Caco-2 (cell line): ENCODE measurements at regions not wholly inside any gene's neighbourhood (a gene's known extent, or its start where the extent isn't known, plus 50 kb on each side); places are given as distances from the start of the nearest gene placed in this dataset.
A peak's percentile ranks its signal among the peaks of the same experiment; 100 is the strongest.

ENCODE experiments used
- BruUV-seq: library from RNA; stranded (reverse); fragments of 400-500 nt; replicated peaks from 2 replicates; lab custom pipeline; 2021; lab: Mats Ljungman, UMichigan
- CTCF ChIA-PET: fragments of 300-600 bp; sonication (Branson Sonifier 250); formaldehyde crosslinking; loops from one replicate; lab custom pipeline; 2022; ENCODE audit warnings: antibody characterized with exemption; lab: Charles Lee
- POLR2A ChIA-PET: fragments of 300-600 bp; sonication (Branson Sonifier 250); formaldehyde crosslinking; loops from one replicate; lab custom pipeline; 2022; ENCODE audit warnings: antibody characterized with exemption; lab: Charles Lee
- DNase-seq, 2 experiments: peaks; one replicate each; pipeline versions ENCODE4 v3.0.0 to v3.0.0-alpha.2; 2020 to 2022
- H3K27me3 ChIP-seq: replicated peaks from 2 replicates; pipeline ENCODE4 v1.6.0; 2011; ENCODE audit warnings: low read length; ENCODE audit not compliant: control insufficient read depth, insufficient read depth
- H3K36me3 ChIP-seq: 2 replicates; pipeline ENCODE4 v1.5.1; 2011; ENCODE audit warnings: low read length; ENCODE audit not compliant: control insufficient read depth, insufficient read depth
- H3K4me1 ChIP-seq: fragments of 250-450 bp; sonication (Bioruptor Pico); 2 replicates; pipeline ENCODE4 v1.5.1; 2020; ENCODE audit warnings: mild to moderate bottlenecking
- H3K4me3 ChIP-seq: 2 replicates; pipeline ENCODE4 v1.5.1; 2011; ENCODE audit warnings: low read depth, mild to moderate bottlenecking, control low read depth, low read length
- H3K9me3 ChIP-seq: fragments of 250-450 bp; sonication (Bioruptor Pico); 2 replicates; pipeline ENCODE4 v1.5.1; 2020; ENCODE audit warnings: mild to moderate bottlenecking, moderate library complexity
- H3K27ac Mint-ChIP-seq: one replicate; pipeline ENCODE4 v1.8.0; 2022; ENCODE audit warnings: mixed read lengths; ENCODE audit not compliant: unreplicated experiment
- H3K27me3 Mint-ChIP-seq: one replicate; pipeline ENCODE4 v1.8.0; 2022; ENCODE audit warnings: mixed read lengths; ENCODE audit not compliant: insufficient read depth, unreplicated experiment
- H3K36me3 Mint-ChIP-seq: one replicate; pipeline ENCODE4 v1.8.0; 2022; ENCODE audit warnings: mild to moderate bottlenecking, mixed read lengths; ENCODE audit not compliant: insufficient read depth, unreplicated experiment
- H3K4me1 Mint-ChIP-seq: one replicate; pipeline ENCODE4 v1.8.0; 2022; ENCODE audit warnings: low read depth, mixed read lengths; ENCODE audit not compliant: unreplicated experiment
- H3K4me3 Mint-ChIP-seq: one replicate; pipeline ENCODE4 v1.8.0; 2022; ENCODE audit warnings: mild to moderate bottlenecking, moderate library complexity, mixed read lengths; ENCODE audit not compliant: unreplicated experiment
- H3K9me3 Mint-ChIP-seq: one replicate; pipeline ENCODE4 v1.8.0; 2022; ENCODE audit warnings: mixed read lengths; ENCODE audit not compliant: unreplicated experiment
- CTCF ChIP-seq, 2 experiments: fragments of 200-600 bp in 1 of 2; IDR thresholded peaks; 1 replicate in 1 of 2; 2 replicates in 1 of 2; pipeline versions ENCODE4 v1.5.1 to v1.8.0; 2011 to 2022; ENCODE audit warnings: antibody characterized with exemption in 1 of 2, control low read depth in 1 of 2, inconsistent platforms in 1 of 2, low read depth in 1 of 2, low read length in 1 of 2, mild to moderate bottlenecking in 1 of 2, moderate library complexity in 1 of 2; ENCODE audit not compliant: insufficient read depth in 1 of 2, severe bottlenecking in 1 of 2, unreplicated experiment in 1 of 2
- intact Hi-C: fragments of 100-400 bp; cut with micrococcal nuclease; formaldehyde crosslinking; loops from one replicate; pipeline ENCODE4 v1.10.0; 2022; ENCODE audit not compliant: unreplicated experiment

GRCh38 chr4:27096142-27096824 lies 235.6 kb downstream of the STIM2 start:
- H3K9me3 Mint-ChIP-seq = no peaks in the 10 kb centered on the region
- intact Hi-C loops = loop anchor here (1.0 to 2.0 kb wide), 2 partner anchors 51 to 222 kb away; no protein-coding TSS in a partner anchor
- no peaks in the 10 kb centered on the region for H3K36me3 Mint-ChIP-seq
- H3K27ac Mint-ChIP-seq = no peak overlapping the region
- H3K9me3 ChIP-seq = no peaks in the 10 kb centered on the region
- no peaks in the 10 kb centered on the region for H3K4me1 ChIP-seq
- BruUV-seq = no TSS peak
- H3K4me3 Mint-ChIP-seq = no peak overlapping the region
- H3K27me3 ChIP-seq = no peaks in the 10 kb centered on the region
- no peak for DNase-seq
- no peak overlapping the region for H3K4me3 ChIP-seq
- no peaks in the 10 kb centered on the region for H3K4me1 Mint-ChIP-seq
- peak; percentile 16 to 19 for TF ChIP-seq CTCF (IDR thresholded peaks at IDR 0.05; ENCODE audit: insufficient read depth in 1 of 2, low read depth in 1 of 2, low read length in 1 of 2, severe bottlenecking in 1 of 2, unreplicated experiment in 1 of 2)
- H3K27me3 Mint-ChIP-seq = peaks cover 5% of the 10 kb centered on the region
- ChIA-PET CTCF (no interaction called here), POLR2A (no interaction called here)
- H3K36me3 ChIP-seq = no peaks in the 10 kb centered on the region

DNA sequence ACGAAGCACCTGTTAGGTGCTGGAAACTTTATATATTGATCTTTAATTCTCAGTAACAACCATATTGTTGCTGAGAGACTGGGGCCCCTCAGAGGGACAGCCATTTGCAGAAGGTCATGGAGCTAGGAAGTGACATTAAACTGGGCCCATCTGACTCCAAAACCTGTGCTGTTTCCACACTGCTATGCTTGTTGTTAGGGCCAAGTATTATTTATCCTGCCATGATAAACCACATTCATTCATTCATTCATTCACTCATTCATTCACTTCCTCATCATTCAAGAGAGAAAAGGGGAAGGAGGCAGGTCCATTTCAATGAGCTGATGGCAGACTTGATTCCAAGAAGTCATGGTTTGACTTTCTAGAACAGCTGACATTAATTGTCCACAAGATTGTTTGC lies 237.4 kb downstream of the STIM2 start:
- H3K27me3 ChIP-seq = no peaks in the 10 kb centered on the region
- no peaks in the 10 kb centered on the region for H3K4me1 ChIP-seq
- no peak for DNase-seq
- Mint-ChIP-seq H3K4me1 (no peaks in the 10 kb centered on the region), H3K36me3 (no peaks in the 10 kb centered on the region), H3K9me3 (no peaks in the 10 kb centered on the region), H3K4me3 (no peak overlapping the region), H3K27ac (no peak overlapping the region), H3K27me3 (peaks cover 9% of the 10 kb centered on the region)
- no peaks in the 10 kb centered on the region for H3K9me3 ChIP-seq
- ChIA-PET POLR2A (no interaction called here), CTCF (interaction anchor here (0.6 kb wide), 1 partner anchor 220 kb away, joined by 6 read pairs; no protein-coding TSS in a partner anchor)
- no TSS peak for BruUV-seq
- no peaks in the 10 kb centered on the region for H3K36me3 ChIP-seq
- no peak for TF ChIP-seq CTCF (IDR thresholded peaks at IDR 0.05; ENCODE audit: insufficient read depth in 1 of 2, low read depth in 1 of 2, low read length in 1 of 2, severe bottlenecking in 1 of 2, unreplicated experiment in 1 of 2)
- intact Hi-C loops = no loop called here
- H3K4me3 ChIP-seq = no peak overlapping the region

- no peaks in the 10 kb centered on the region for H3K36me3 ChIP-seq
- H3K4me1 Mint-ChIP-seq = no peaks in the 10 kb centered on the region
- H3K27me3 ChIP-seq = no peaks in the 10 kb centered on the region
- no peaks in the 10 kb centered on the region for H3K36me3 Mint-ChIP-seq
- no peaks in the 10 kb centered on the region for H3K4me1 ChIP-seq
- H3K9me3 ChIP-seq = no peaks in the 10 kb centered on the region
- DNase-seq = no peak
- no peak for TF ChIP-seq CTCF (IDR thresholded peaks at IDR 0.05; ENCODE audit: insufficient read depth in 1 of 2, low read depth in 1 of 2, low read length in 1 of 2, severe bottlenecking in 1 of 2, unreplicated experiment in 1 of 2)
- no peak overlapping the region for H3K4me3 ChIP-seq
- intact Hi-C loops = no loop called here
- H3K27ac Mint-ChIP-seq = no peak overlapping the region
- ChIA-PET CTCF (no interaction called here), POLR2A (no interaction called here)
- peaks cover 9% of the 10 kb centered on the region for H3K27me3 Mint-ChIP-seq
- no peaks in the 10 kb centered on the region for H3K9me3 Mint-ChIP-seq
- H3K4me3 Mint-ChIP-seq = no peak overlapping the region
- no TSS peak for BruUV-seq
These were observed 240.1 kb downstream of the STIM2 start for GRCh38 chr4:27100713-27101112.
